Ovary (tissue), 3 donors: ENCODE measurements at regions not wholly inside any gene's neighbourhood (a gene's known extent, or its start where the extent isn't known, plus 50 kb on each side); places are given as distances from the start of the nearest gene placed in this dataset.

Source experiments
- CTCF ChIP-seq, 3 donors: fragments of 450-650 bp in 2 of 3; fragments of 200-600 bp in 1 of 3; IDR thresholded peaks; one replicate each; pipeline versions ENCODE4 v1.5.1 to v1.8.0; 2016 to 2022; ENCODE audit warnings: antibody characterized with exemption in 3 of 3, mild to moderate bottlenecking in 1 of 3
- POLR2A ChIP-seq: fragments of 450-650 bp; IDR thresholded peaks from one replicate; pipeline ENCODE4 v1.6.1; 2017; ENCODE audit warnings: antibody characterized with exemption, mild to moderate bottlenecking, moderate library complexity
- donor health status: DM: no; HTN: no; CAD: no.

- TF ChIP-seq CTCF (IDR thresholded peaks at IDR 0.05) = no peak
- no peak for TF ChIP-seq POLR2A
Measured at GRCh38 chr9:118423721-118424120, 719.5 kb downstream of the TLR4 start.
